HG03175 (cell line): ENCODE measurements at regions not wholly inside any gene's neighbourhood (a gene's known extent, or its start where the extent isn't known, plus 50 kb on each side); places are given as distances from the start of the nearest gene placed in this dataset.

Experiments used
- ATAC-seq: cut with Tn5 transposase; IDR thresholded peaks from one replicate; pipeline ENCODE4 v1.9.1; 2021; ENCODE audit warnings: mild to moderate bottlenecking, moderate library complexity; ENCODE audit not compliant: unreplicated experiment

GRCh38 chr18:54716586-54716985, 111.7 kb upstream of the RAB27B start:
- ATAC-seq: no peak

DNA sequence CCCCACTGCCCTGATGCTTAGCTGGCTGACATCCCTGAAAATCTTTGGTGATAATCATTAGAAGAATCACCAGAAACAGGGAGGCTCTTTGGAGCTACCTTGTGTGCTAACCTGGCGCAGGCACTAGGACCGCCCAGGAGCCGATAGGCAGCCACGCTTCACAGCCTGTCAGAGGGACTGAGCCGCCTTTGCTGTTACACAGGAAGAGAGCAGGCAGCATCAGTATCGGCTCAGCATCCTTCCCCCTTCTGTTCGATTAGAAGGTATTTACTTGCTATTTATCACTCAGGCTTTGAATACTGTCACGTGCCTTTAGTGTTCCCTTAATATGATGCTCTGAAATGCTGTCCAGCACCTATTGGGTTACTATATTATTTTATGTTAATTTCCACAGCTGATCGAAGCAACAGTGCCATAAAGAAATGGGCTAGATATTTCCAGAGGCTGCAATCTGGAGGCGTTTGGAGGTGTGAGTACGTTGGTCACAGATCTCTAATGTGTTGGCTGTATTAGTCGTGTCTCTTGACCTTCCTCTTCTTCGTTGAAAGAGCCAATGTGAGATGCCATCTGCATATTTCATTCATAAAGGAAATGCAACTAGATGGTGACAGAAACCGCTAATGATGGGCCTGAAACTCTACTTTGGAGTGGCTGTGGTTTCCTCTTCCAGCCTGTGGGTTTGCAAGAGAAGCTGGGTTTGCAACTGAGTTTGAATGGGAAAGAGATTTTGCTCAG, 110.4 kb upstream of the RAB27B start:
- ATAC-seq: peak; percentile 79

GRCh38 chr18:54718408-54718773, 109.9 kb upstream of the RAB27B start:
- no peak for ATAC-seq

DNA sequence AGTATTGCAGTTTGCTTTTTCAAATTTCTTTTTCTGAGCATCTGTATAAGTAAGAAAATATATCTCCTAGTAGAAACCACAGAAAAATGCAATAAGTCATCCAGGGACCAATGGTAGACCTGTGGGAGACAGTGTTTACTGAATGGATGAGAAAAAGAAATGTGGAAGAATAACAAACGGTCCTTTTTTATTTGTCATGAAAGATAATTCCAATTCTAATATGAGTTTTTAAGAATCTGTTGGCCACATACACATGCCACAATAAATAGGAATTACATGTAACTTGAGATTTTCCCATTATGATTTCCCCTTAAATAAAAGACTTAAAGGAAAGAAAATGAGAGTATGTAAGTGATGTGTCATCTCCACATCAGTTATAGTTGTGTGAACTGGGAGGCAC, 107.7 kb upstream of the RAB27B start:
- no peak for ATAC-seq

GRCh38 chr18:54726143-54726542, 102.1 kb upstream of the RAB27B start:
- no peak for ATAC-seq

- ATAC-seq: no peak
Measured at GRCh38 chr18:54734059-54734458, 94.2 kb upstream of the RAB27B start.

DNA sequence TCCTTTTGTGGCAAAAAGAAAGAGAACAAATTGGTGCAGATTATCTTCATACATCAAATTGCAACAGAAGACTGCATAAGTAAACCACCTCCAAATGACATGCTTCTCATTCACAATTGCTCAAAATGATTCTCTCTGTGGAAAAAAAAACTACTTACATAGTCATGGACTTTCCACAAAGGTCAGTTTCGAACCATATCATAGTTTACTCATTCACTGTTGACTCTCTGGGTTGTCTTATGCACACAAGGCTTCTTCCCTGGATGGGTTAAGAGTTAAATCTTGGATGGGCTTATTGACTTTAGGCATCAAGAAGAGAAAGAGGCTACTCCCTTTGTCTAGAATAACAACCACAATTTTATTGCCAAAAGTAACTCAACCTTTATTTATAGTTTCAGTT, 91.3 kb upstream of the RAB27B start:
- ATAC-seq: no peak

- no peak for ATAC-seq
Measured at GRCh38 chr18:54737986-54738385, 90.3 kb upstream of the RAB27B start.

DNA sequence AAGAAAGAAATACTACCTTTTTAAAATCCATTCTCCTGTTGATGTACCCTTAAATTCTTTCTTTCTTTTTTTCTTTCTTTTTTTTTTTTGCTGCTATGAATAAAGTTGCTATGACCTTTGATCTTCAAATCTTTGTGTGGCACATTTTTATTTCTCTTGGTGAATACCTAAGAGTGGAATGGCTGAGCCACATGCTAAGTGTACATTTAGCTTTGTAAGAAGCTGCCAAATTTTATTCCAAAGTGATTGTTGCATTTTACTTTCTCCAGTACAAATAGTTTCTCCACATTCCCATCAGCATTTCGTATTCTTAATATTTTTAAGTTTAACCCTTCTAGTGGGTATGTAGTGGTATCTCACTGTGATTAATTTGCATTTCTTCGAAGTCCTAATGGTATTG, 88.8 kb upstream of the RAB27B start:
- no peak for ATAC-seq

GRCh38 chr18:54740136-54740846, 88.0 kb upstream of the RAB27B start:
- ATAC-seq: no peak

DNA sequence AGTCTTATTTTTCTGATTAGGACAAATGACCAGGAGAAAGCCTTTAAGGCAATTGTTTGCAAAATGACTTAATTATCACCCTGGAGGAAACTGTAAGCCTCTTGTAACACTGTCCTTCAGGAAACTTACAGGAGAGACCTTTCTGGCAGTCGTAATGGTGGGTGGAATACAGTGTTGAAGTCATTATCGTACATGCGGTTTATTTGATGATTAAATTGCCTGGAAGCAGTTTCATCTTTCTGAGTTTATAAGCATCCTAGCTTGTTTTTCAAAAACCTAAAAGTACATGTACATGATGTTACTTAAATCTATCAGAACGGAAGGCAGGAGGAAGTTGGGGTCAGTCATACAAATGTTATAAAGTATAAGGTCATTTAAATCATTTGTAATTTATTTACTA, 86.2 kb upstream of the RAB27B start:
- no peak for ATAC-seq

DNA sequence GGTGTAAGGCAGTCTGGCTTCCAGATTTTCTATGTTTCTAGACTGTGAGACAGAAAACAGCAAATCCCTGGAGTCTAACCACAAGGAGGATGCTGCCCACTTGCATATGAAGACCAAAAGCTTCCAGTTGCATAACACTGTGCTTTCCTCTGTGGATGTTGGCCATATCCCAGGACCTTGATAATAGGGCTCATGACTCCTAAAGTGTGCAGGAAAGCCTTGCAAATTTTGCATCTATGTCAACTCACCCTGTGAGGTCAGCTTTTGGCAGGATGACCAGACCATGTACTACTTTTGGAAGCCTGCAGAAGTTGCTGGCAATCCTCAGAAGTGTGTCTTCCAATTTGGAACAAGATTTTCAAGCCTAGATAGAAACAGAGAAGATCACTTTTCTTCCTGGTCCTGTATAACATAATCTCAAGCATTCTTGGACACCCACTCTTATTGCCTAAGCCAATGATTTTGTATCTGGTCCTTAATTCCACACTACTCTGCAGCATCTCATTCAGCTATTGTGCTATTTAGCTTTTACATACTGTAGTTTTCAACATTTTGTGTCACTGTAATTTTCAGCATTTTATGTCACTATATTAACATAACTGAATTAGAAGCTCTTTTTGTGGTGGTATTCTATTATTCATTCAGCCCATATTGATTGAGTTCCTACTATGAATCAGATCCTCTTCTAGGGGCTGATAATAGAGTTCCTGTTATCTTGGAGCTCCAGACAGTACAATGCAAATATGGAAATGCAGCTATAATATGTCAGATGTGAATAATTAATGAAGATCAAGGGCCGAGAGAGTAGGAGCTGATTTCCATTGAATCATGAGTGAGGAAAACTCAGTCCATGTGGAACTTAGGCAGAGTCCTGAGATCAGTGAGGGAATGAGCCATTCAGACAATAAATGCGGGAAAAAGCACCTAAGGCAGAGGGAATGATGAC, 85.3 kb upstream of the RAB27B start:
- ATAC-seq: no peak

DNA sequence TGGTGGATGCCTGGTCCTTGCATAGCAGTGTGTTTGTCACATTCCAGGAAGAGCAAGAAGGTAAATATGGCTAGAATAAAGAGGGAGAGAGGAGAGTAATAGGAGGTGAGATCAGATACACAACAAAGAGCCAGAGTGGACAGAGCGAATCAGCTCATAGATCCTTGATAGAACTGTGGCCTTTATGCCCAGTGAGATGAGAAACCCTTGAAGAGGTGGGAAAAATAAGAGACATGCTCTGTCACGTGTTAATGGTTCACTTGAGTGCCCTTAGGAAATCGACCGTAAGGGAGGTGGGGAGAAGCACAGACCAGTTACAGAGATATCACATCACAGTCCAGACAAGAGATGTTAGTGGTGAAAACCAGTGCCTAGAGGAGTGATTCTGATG, 84.7 kb upstream of the RAB27B start:
- no peak for ATAC-seq

DNA sequence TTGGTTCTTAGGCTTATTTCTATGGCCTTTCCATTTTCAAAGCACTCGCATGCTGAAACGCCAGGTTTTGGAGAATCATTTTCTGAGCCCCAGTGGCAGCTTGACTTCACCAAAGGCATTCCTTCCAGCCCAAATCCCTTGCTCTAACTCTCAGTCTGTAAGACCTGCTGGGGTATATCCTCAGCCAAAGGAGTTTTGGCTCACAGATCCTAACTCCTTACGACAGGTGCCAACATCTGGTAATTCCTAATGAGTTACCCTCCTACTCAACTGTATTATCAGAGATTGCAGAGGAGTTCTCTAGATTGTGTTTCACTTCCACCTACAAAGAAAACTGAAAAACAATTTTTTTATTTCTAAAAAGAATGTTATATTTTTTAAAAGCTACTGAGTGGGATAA, 79.0 kb upstream of the RAB27B start:
- ATAC-seq: no peak

DNA sequence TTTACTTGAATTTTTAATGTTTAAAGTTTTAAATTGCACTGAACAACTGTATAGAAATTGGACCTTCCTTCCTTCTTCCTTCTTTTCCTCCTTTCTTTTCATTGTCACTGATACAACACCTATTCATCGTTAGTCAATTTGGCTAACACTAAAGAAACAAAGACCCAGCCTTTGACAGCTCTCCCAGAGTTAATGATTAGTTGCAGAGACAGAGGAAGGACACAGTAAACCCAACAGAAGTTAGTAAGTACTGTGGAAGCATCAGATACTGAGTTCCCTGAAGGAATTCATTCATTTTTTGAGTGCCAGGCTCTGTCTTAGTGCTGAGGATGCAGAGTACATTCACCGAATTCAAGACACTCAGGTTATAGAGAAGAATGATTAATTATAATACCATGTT, 77.9 kb upstream of the RAB27B start:
- no peak for ATAC-seq

GRCh38 chr18:54752185-54752584, 76.1 kb upstream of the RAB27B start:
- ATAC-seq: no peak

- no peak for ATAC-seq
Measured at GRCh38 chr18:54755456-54755855, 72.8 kb upstream of the RAB27B start.

- no peak for ATAC-seq
Measured at GRCh38 chr18:54762386-54762785, 65.9 kb upstream of the RAB27B start.

GRCh38 chr18:54764786-54765185, 63.5 kb upstream of the RAB27B start:
- no peak for ATAC-seq

DNA sequence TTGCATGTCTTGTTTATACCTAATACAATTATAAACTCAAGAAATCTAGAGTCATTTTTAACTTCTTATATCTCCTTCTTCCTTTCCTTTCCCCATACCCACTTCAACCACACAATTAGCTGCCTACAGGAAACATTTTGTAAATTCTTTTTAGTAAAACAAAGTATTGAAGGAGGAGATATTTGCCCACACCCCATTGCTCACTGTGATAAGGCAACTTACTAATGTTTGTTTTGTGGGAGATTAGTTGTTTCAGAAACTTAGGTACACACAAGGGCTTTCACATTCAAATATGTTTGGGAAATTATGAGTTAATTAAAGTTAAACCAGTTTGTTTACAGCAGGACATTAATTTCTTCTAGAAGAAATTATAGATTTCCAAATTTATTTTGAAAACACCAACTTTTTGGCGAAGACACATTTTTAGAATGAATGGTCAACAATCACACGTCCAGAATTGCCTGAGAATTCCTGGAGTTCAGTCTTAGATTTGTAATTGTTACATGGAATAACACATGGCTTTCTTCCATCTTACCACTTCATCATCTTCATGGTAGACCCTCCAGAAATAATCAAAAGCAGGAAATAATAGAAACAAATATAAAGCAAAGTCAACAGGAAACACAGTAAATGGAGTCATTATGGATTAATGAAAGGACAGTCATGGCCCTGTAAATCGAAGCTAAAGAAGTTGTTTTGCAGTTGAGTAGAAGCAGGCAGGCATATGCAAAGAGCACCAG, 62.5 kb upstream of the RAB27B start:
- ATAC-seq: no peak

GRCh38 chr18:54766634-54767033, 61.6 kb upstream of the RAB27B start:
- no peak for ATAC-seq
